Suprapubic skin (tissue), 4 donors: ENCODE measurements at regions not wholly inside any gene's neighbourhood (a gene's known extent, or its start where the extent isn't known, plus 50 kb on each side); places are given as distances from the start of the nearest gene placed in this dataset.

ENCODE experiments used
- DNase-seq, 2 donors: peaks; one replicate each; pipeline ENCODE4 v3.0.0-alpha.2; 2019; ENCODE audit warnings: low spot score in 2 of 2
- H3K27ac ChIP-seq: fragments of 200-600 bp; sonication (generic); one replicate; pipeline ENCODE4 v1.5.1; 2019
- H3K27me3 ChIP-seq: fragments of 200-600 bp; sonication (generic); one replicate; pipeline ENCODE4 v1.5.1; 2019
- H3K36me3 ChIP-seq: fragments of 200-600 bp; sonication (generic); one replicate; pipeline ENCODE4 v1.5.1; 2019
- H3K4me1 ChIP-seq: fragments of 200-600 bp; sonication (generic); one replicate; pipeline ENCODE4 v1.5.1; 2019
- H3K4me3 ChIP-seq: fragments of 200-600 bp; sonication (generic); one replicate; pipeline ENCODE4 v1.5.1; 2019; ENCODE audit warnings: mild to moderate bottlenecking
- H3K9me3 ChIP-seq: fragments of 200-600 bp; sonication (generic); one replicate; pipeline ENCODE4 v1.5.1; 2019
- EP300 ChIP-seq: sonication (generic); formaldehyde crosslinking; IDR thresholded peaks from one replicate; pipeline ENCODE4 v1.6.1; 2017; ENCODE audit warnings: antibody characterized with exemption
- POLR2A ChIP-seq, 2 donors: fragments of 450-650 bp; IDR thresholded peaks; one replicate each; pipeline ENCODE4 v1.6.1; 2017; ENCODE audit warnings: antibody characterized with exemption in 2 of 2, mild to moderate bottlenecking in 2 of 2, moderate library complexity in 2 of 2
- POLR2AphosphoS5 ChIP-seq, 3 donors: sonication (generic); formaldehyde crosslinking; IDR thresholded peaks; one replicate each; pipeline ENCODE4 v1.6.1; 2017; ENCODE audit warnings: antibody characterized with exemption in 3 of 3
- WGBS: methylation state at CpG from one replicate; pipeline ENCODE4 v1.1.5; 2018; 5-methylcytosine and 5-hydroxymethylcytosine counted together
- TF ChIP-seq, protein P1 (sequence below), 2 donors: fragments of 200-600 bp in 1 of 2; fragments of 450-650 bp in 1 of 2; sonication (generic) in 1 of 2; IDR thresholded peaks; one replicate each; pipeline ENCODE4 v1.5.1; 2016 to 2019; ENCODE audit warnings: antibody characterized with exemption in 2 of 2, mild to moderate bottlenecking in 1 of 2, moderate library complexity in 1 of 2

DNA sequence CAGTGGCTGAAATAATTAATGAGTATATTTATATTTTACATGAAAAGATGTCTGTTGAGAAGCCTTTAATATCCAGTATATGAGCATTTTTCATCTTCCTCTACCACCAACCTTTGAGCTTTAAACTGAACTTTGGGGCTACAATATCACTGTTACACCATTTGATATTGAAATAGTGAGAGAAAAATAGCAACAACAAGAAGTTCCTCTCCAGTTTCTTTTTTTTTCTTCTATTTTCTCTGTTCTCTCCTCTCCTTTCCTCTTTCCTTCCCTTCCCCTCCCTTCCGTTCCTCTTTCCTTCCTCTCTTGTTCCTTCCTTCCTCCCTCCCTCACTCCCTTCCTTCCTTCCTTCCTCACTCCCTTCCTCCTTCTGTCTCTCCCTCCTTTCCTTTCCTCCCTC, 1591.4 kb downstream of the PLA2G4A start:
- TF ChIP-seq EP300 = no peak
- no peak for TF ChIP-seq POLR2AphosphoS5 (IDR thresholded peaks at IDR 0.05)
- TF ChIP-seq, protein P1, sequence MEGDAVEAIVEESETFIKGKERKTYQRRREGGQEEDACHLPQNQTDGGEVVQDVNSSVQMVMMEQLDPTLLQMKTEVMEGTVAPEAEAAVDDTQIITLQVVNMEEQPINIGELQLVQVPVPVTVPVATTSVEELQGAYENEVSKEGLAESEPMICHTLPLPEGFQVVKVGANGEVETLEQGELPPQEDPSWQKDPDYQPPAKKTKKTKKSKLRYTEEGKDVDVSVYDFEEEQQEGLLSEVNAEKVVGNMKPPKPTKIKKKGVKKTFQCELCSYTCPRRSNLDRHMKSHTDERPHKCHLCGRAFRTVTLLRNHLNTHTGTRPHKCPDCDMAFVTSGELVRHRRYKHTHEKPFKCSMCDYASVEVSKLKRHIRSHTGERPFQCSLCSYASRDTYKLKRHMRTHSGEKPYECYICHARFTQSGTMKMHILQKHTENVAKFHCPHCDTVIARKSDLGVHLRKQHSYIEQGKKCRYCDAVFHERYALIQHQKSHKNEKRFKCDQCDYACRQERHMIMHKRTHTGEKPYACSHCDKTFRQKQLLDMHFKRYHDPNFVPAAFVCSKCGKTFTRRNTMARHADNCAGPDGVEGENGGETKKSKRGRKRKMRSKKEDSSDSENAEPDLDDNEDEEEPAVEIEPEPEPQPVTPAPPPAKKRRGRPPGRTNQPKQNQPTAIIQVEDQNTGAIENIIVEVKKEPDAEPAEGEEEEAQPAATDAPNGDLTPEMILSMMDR (IDR thresholded peaks at IDR 0.05) = no peak
- TF ChIP-seq POLR2A (IDR thresholded peaks at IDR 0.05) = no peak
- H3K4me3 ChIP-seq = no peak overlapping the region
- no peaks in the 10 kb centered on the region for H3K36me3 ChIP-seq
- no peaks in the 10 kb centered on the region for H3K27me3 ChIP-seq
- no peaks in the 10 kb centered on the region for H3K4me1 ChIP-seq
- WGBS = 73% methylated on average over 1 of the region's 1 CpG
- H3K27ac ChIP-seq = no peak overlapping the region
- no peaks in the 10 kb centered on the region for H3K9me3 ChIP-seq
- no peak for DNase-seq

DNA sequence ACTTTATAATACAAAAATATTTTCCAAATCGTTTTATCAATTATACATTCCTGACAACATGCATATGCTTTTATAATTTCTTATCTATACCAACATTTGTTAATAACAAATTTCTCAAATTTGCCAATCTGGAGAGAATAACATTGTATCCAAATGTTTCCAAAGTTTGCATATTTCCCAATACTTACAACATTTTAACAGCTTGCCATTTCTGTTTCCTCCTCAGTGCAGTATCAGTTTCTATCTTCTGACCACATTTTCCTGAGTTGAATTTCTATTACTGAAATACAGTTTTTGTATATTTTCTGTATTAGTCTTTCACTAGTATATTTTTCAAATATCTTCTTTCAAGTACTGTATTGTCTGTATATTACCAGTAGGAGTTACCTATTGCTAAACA, 1594.3 kb downstream of the PLA2G4A start:
- H3K9me3 ChIP-seq = no peaks in the 10 kb centered on the region
- no peak for TF ChIP-seq EP300
- no peak for TF ChIP-seq POLR2AphosphoS5 (IDR thresholded peaks at IDR 0.05)
- TF ChIP-seq POLR2A (IDR thresholded peaks at IDR 0.05) = no peak
- TF ChIP-seq, protein P1 (IDR thresholded peaks at IDR 0.05) = no peak
- no peaks in the 10 kb centered on the region for H3K4me1 ChIP-seq
- H3K4me3 ChIP-seq = no peak overlapping the region
- DNase-seq = no peak
- 78% methylated on average over 1 of the region's 1 CpG for WGBS
- H3K27me3 ChIP-seq = no peaks in the 10 kb centered on the region
- no peaks in the 10 kb centered on the region for H3K36me3 ChIP-seq
- H3K27ac ChIP-seq = no peak overlapping the region

DNA sequence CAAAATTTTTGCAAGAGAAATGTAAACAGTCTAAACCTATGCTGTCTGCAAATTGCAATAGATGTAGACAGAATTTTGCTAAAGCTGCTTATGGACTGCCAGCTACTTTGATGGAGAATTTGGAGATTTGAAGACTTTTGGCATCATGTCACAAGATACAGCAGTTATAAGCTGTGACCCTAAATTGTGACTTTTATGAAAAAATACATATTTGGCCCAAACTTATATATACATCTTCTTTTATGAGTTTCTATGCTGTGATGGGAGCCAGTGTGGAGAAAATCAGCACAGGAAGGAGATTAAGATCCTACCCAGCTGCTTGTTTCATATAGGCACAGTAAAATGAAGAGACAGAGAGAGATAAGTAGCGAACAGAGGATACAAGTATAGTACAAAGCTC, 1595.4 kb downstream of the PLA2G4A start:
- no peak for TF ChIP-seq POLR2AphosphoS5 (IDR thresholded peaks at IDR 0.05)
- H3K4me1 ChIP-seq = no peaks in the 10 kb centered on the region
- WGBS = 83% methylated on average over 1 of the region's 1 CpG

DNA sequence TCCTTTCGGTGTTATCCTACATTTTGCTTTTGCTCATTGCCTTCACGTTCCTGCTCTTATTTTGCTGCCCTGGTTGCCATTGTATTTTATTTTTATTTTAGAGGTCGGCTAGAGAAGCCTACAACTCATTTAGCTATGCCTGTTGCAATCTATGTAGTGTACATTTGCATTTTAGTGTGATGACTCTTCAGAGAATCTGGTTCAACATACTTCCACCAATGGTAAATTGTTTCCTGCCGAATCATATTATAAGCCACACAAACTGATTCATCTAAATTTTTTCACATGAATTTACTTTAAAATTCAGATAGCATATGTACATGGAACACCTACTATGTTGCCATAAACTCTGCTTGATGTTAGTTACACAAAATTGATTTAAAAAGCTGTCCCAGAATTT, 1596.9 kb downstream of the PLA2G4A start:
- H3K9me3 ChIP-seq = no peaks in the 10 kb centered on the region
- no peak overlapping the region for H3K4me3 ChIP-seq
- no peaks in the 10 kb centered on the region for H3K36me3 ChIP-seq
- no peaks in the 10 kb centered on the region for H3K27me3 ChIP-seq
- 69% methylated on average over 4 of the region's 4 CpGs for WGBS
- no peak for DNase-seq
- no peaks in the 10 kb centered on the region for H3K4me1 ChIP-seq
- no peak for TF ChIP-seq POLR2A (IDR thresholded peaks at IDR 0.05)
- no peak for TF ChIP-seq EP300
- TF ChIP-seq, protein P1 (IDR thresholded peaks at IDR 0.05) = no peak
- no peak for TF ChIP-seq POLR2AphosphoS5 (IDR thresholded peaks at IDR 0.05)
- H3K27ac ChIP-seq = no peak overlapping the region

More for the DNA sequence above, 1595.4 kb downstream of the PLA2G4A start:
- Histone ChIP-seq H3K27ac (no peak overlapping the region), H3K27me3 (no peaks in the 10 kb centered on the region), H3K36me3 (no peaks in the 10 kb centered on the region), H3K4me3 (no peak overlapping the region), H3K9me3 (no peaks in the 10 kb centered on the region)
- DNase-seq = no peak

DNA sequence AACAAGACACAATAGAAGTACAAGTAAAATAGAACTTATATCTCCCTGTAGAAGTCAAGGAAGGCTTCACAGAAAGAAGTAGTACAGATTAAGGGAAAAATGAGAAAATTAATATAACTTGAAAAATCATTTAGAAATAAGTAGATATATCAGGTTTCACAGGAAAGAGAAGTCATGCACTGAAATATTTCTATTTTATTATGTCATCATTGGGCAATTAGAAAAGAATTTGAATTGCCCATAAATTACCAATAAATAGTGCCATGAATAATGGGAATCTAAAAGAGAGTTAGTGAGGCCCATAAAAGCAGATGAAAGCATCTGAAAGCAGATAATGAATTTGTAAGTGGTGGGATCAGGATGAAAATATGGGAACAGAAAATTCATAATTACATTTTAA, 1597.8 kb downstream of the PLA2G4A start:
- TF ChIP-seq, protein P1 (IDR thresholded peaks at IDR 0.05) = no peak
- TF ChIP-seq EP300 (no peak), POLR2AphosphoS5 (IDR thresholded peaks at IDR 0.05) (no peak), POLR2A (IDR thresholded peaks at IDR 0.05) (no peak)
- H3K36me3 ChIP-seq = no peaks in the 10 kb centered on the region
- H3K27me3 ChIP-seq = no peaks in the 10 kb centered on the region
- no peak overlapping the region for H3K4me3 ChIP-seq
- no peaks in the 10 kb centered on the region for H3K9me3 ChIP-seq
- no peak overlapping the region for H3K27ac ChIP-seq
- no peaks in the 10 kb centered on the region for H3K4me1 ChIP-seq
- DNase-seq = no peak

DNA sequence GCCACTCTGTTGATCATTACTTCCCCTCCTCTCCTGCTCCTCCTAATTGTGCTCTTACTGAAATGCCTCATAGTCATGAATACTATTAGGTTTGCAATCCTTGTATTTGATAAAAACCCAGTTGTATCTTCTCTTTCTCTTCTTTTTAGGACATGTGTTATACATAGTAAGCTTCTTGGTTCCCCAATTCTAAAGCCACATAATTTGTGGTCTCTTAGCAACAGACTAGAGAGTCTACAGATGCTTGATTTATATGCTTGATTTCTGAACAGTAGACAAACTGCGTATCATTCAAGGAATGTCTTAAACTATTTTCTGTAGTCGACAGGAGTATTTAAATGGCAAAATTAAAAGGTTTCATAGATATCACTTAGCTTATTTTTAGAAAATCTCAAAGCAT, 1598.9 kb downstream of the PLA2G4A start:
- H3K27me3 ChIP-seq = no peaks in the 10 kb centered on the region
- WGBS = 40% methylated on average over 2 of the region's 2 CpGs
- TF ChIP-seq EP300 = no peak
- TF ChIP-seq, protein P1 (IDR thresholded peaks at IDR 0.05) = no peak
- no peak for TF ChIP-seq POLR2A (IDR thresholded peaks at IDR 0.05)
- no peak for TF ChIP-seq POLR2AphosphoS5 (IDR thresholded peaks at IDR 0.05)
- no peaks in the 10 kb centered on the region for H3K4me1 ChIP-seq
- no peak overlapping the region for H3K4me3 ChIP-seq
- no peak overlapping the region for H3K27ac ChIP-seq
- no peaks in the 10 kb centered on the region for H3K9me3 ChIP-seq
- DNase-seq = no peak
- H3K36me3 ChIP-seq = no peaks in the 10 kb centered on the region
